GM23338 (cell line): ENCODE measurements at regions not wholly inside any gene's neighbourhood (a gene's known extent, or its start where the extent isn't known, plus 50 kb on each side); places are given as distances from the start of the nearest gene placed in this dataset.

ENCODE experiments used
- ATAC-seq: fragments of 200-7000 bp; cut with Tn5 transposase; 3 replicates; pipeline ENCODE4 v1.9.1; 2020
- DNase-seq: peaks from one replicate; pipeline ENCODE4 v3.0.0-alpha.2; 2015; ENCODE audit warnings: low spot score
- H2AFZ ChIP-seq: fragments of 200-600 bp; sonication (generic); 2 replicates; pipeline ENCODE4 v1.8.0; 2016; ENCODE audit warnings: antibody characterized with exemption, mild to moderate bottlenecking, moderate library complexity
- H3F3A ChIP-seq: fragments of 200-600 bp; sonication (generic); replicated peaks from 2 replicates; pipeline ENCODE4 v1.8.0; 2017; ENCODE audit warnings: antibody characterized with exemption, mixed run types, low read depth
- H3K27ac ChIP-seq: fragments of 200-600 bp; sonication (generic); 2 replicates; pipeline ENCODE4 v1.6.1; 2016; ENCODE audit warnings: low read depth
- H3K27me3 ChIP-seq: fragments of 200-600 bp; sonication (generic); 2 replicates; pipeline ENCODE4 v1.8.0; 2016; ENCODE audit warnings: mild to moderate bottlenecking, mixed run types, moderate library complexity; ENCODE audit not compliant: insufficient read depth
- H3K36me3 ChIP-seq: fragments of 200-600 bp; sonication (generic); 2 replicates; pipeline ENCODE4 v1.8.0; 2016; ENCODE audit warnings: mild to moderate bottlenecking; ENCODE audit not compliant: insufficient read depth
- H3K4me1 ChIP-seq: fragments of 200-600 bp; sonication (generic); 2 replicates; pipeline ENCODE4 v1.8.0; 2016; ENCODE audit warnings: mild to moderate bottlenecking, moderate library complexity; ENCODE audit not compliant: insufficient read depth
- H3K4me2 ChIP-seq: fragments of 200-600 bp; sonication (generic); 2 replicates; pipeline ENCODE4 v1.7.1; 2017; ENCODE audit warnings: mixed run types
- H3K4me3 ChIP-seq: fragments of 200-600 bp; sonication (generic); 2 replicates; pipeline ENCODE4 v1.6.1; 2016; ENCODE audit warnings: mixed run types
- H3K79me2 ChIP-seq: fragments of 200-600 bp; sonication (generic); replicated peaks from 2 replicates; pipeline ENCODE4 v1.8.0; 2017; ENCODE audit warnings: mild to moderate bottlenecking; ENCODE audit not compliant: insufficient read depth
- H3K9me2 ChIP-seq: fragments of 200-600 bp; sonication (generic); 2 replicates; pipeline ENCODE4 v1.8.0; 2017; ENCODE audit not compliant: insufficient read depth
- H4K20me1 ChIP-seq: fragments of 200-600 bp; sonication (generic); replicated peaks from 2 replicates; pipeline ENCODE4 v1.8.0; 2017; ENCODE audit warnings: mild to moderate bottlenecking; ENCODE audit not compliant: insufficient read depth
- H3K27ac Mint-ChIP-seq: 2 replicates; pipeline ENCODE4 v1.8.0; 2020; ENCODE audit warnings: inconsistent platforms, mild to moderate bottlenecking, moderate library complexity, mixed read lengths
- H3K27me3 Mint-ChIP-seq: 3 replicates; pipeline ENCODE4 v1.8.0; 2022; ENCODE audit warnings: low read depth, mild to moderate bottlenecking, moderate library complexity, mixed read lengths, inconsistent platforms; ENCODE audit not compliant: insufficient read depth, poor library complexity
- H3K36me3 Mint-ChIP-seq: 3 replicates; pipeline ENCODE4 v1.8.0; 2021; ENCODE audit warnings: low read depth, mild to moderate bottlenecking, inconsistent platforms, moderate library complexity, mixed read lengths
- H3K4me1 Mint-ChIP-seq: 3 replicates; pipeline ENCODE4 v1.8.0; 2020; ENCODE audit warnings: mild to moderate bottlenecking, inconsistent platforms, mixed read lengths
- H3K4me3 Mint-ChIP-seq: 3 replicates; pipeline ENCODE4 v1.8.0; 2021; ENCODE audit warnings: moderate library complexity, mild to moderate bottlenecking, inconsistent platforms, mixed read lengths
- H3K9me3 Mint-ChIP-seq: 3 replicates; pipeline ENCODE4 v1.8.0; 2020; ENCODE audit warnings: moderate library complexity, mild to moderate bottlenecking, inconsistent platforms, mixed read lengths
- CTCF ChIP-seq, 2 experiments: fragments of 200-600 bp in 1 of 2; sonication (generic) in 1 of 2; conservative IDR thresholded peaks; 2 replicates each; pipeline versions ENCODE4 v1.5.1 to v1.6.1; 2016 to 2017; ENCODE audit warnings: antibody characterized with exemption in 2 of 2, low read depth in 2 of 2, mild to moderate bottlenecking in 2 of 2, moderate library complexity in 1 of 2
- EZH2 ChIP-seq: fragments of 200-600 bp; sonication (generic); IDR thresholded peaks from one replicate; pipeline ENCODE4 v1.8.0; 2017; ENCODE audit warnings: antibody characterized with exemption, mild to moderate bottlenecking, low read depth; ENCODE audit not compliant: unreplicated experiment
- STAT1 ChIP-seq: IDR thresholded peaks from one replicate; pipeline ENCODE4 v1.6.1; 2016; ENCODE audit warnings: antibody characterized with exemption; ENCODE audit not compliant: unreplicated experiment
- ZNF114 ChIP-seq: fragments of 250-450 bp; sonication (Bioruptor Pico); IDR thresholded peaks from 2 replicates; pipeline ENCODE4 v1.5.0; 2020; ENCODE audit warnings: mild to moderate bottlenecking, moderate library complexity

DNA sequence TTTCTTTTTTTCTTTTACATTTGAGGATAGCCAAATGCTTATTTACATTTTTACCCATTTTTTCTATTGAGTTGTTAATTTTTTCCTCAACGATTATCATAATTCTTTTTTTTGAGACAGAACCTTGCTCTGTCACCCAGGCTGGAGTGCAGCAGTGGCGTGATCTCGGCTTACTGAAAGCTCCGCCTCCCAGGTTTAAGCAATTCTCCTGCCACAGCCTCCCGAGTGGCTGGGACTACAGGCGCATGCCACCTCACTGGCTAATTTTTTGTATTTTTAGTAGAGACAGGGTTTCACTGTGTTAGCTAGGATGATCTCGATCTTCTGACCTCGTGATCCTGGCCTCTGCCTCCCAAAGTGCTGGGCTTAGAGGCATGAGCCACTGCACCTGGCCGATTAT lies 208.7 kb downstream of the LIG4 start:
- no peak for ATAC-seq
- peaks cover 10% of the 10 kb centered on the region; the same call in 2 of the 3 replicates for H3K4me1 Mint-ChIP-seq
- peaks cover 2% of the 10 kb centered on the region for H3K27me3 Mint-ChIP-seq
- DNase-seq: peak; percentile 36
- Histone ChIP-seq H2AFZ (no peak overlapping the region), H3K36me3 (no peaks in the 10 kb centered on the region), H3K27me3 (no peaks in the 10 kb centered on the region), H3K4me3 (no peak overlapping the region), H3K79me2 (no peaks in the 10 kb centered on the region), H3K4me1 (peaks cover 24% of the 10 kb centered on the region), H3K27ac (no peak overlapping the region), H3F3A (no peaks in the 10 kb centered on the region), H3K9me2 (peaks cover 3% of the 10 kb centered on the region; the same call in 1 of the 2 replicates), H3K4me2 (no peak overlapping the region), H4K20me1 (no peaks in the 10 kb centered on the region)
- no peaks in the 10 kb centered on the region for H3K36me3 Mint-ChIP-seq
- H3K4me3 Mint-ChIP-seq: no peak overlapping the region
- peaks cover 13% of the 10 kb centered on the region; the same call in 2 of the 3 replicates for H3K9me3 Mint-ChIP-seq
- no peak for TF ChIP-seq CTCF (conservative IDR thresholded peaks at IDR 0.05; ENCODE audit: low read depth in 2 of 2)
- TF ChIP-seq EZH2: no peak
- no peak overlapping the region for H3K27ac Mint-ChIP-seq

DNA sequence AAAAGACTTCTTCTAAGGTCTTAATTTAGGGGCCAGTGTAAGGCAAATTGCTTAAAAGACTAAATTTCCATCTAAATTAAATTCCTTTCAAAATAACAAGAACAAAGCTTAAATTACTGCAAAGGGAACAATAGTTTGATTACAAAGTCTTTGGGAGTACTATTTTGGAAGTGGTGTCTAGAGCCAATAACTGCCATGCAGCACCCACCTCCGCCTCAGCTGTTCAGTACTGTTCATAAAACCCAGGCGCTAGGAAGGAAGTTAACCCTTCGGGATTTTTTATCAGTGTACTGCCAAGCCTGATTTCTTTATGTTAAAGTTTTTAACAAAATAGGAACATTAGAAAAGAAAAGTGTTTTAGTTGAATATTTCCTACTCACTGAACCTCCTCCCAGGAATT lies 210.1 kb downstream of the LIG4 start:
- Histone ChIP-seq H3K4me1 (peaks cover 24% of the 10 kb centered on the region), H3K27me3 (no peaks in the 10 kb centered on the region), H3K9me2 (peaks cover 3% of the 10 kb centered on the region; the same call in 1 of the 2 replicates), H3K36me3 (no peaks in the 10 kb centered on the region), H3F3A (no peaks in the 10 kb centered on the region), H4K20me1 (no peaks in the 10 kb centered on the region), H3K27ac (no peak overlapping the region), H2AFZ (no peak overlapping the region), H3K4me2 (peak overlapping the region; percentile 56), H3K4me3 (peak overlapping the region; percentile 16; the same call in 1 of the 2 replicates), H3K79me2 (no peaks in the 10 kb centered on the region)
- TF ChIP-seq STAT1: no peak
- TF ChIP-seq ZNF114: no peak
- no peak for TF ChIP-seq CTCF (conservative IDR thresholded peaks at IDR 0.05; ENCODE audit: low read depth in 2 of 2)
- ATAC-seq (no peak), DNase-seq (no peak)
- Mint-ChIP-seq H3K4me1 (peaks cover 13% of the 10 kb centered on the region; the same call in 2 of the 3 replicates), H3K4me3 (no peak overlapping the region), H3K27me3 (peaks cover 2% of the 10 kb centered on the region), H3K9me3 (peaks cover 7% of the 10 kb centered on the region; the same call in 1 of the 3 replicates), H3K27ac (no peak overlapping the region), H3K36me3 (no peaks in the 10 kb centered on the region; the same call in 2 of the 3 replicates)

DNA sequence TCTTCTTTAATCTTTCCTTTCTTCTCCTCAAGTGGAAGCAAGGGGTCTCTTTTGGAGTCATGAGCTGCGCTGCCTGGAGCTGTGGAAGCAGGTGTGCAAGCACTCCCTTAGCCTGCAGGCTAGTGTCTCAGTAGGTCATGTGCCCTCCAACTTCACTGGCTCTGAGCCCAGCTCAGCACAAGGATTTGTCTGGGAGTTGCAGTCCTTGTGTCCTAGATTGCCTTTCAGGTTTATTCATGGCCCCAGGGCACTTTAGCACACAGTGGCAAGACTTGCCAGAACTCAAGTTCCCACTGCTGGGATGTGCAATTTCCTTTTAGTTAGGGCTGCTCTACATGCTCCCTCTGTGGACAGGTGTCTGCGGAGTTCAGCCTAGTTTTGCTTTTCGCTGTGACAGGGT lies 211.7 kb downstream of the LIG4 start:
- ATAC-seq (no peak), DNase-seq (no peak)
- Histone ChIP-seq H4K20me1 (no peaks in the 10 kb centered on the region), H3K4me2 (no peak overlapping the region), H3K4me1 (peaks cover 24% of the 10 kb centered on the region), H3K79me2 (no peaks in the 10 kb centered on the region), H3K4me3 (no peak overlapping the region), H3F3A (no peaks in the 10 kb centered on the region), H2AFZ (peak overlapping the region; percentile 86), H3K27me3 (no peaks in the 10 kb centered on the region), H3K27ac (no peak overlapping the region), H3K9me2 (peaks cover 3% of the 10 kb centered on the region), H3K36me3 (no peaks in the 10 kb centered on the region)
- H3K4me1 Mint-ChIP-seq: peaks cover 15% of the 10 kb centered on the region; the same call in 2 of the 3 replicates
- H3K27ac Mint-ChIP-seq: no peak overlapping the region
- no peak overlapping the region for H3K4me3 Mint-ChIP-seq
- peaks cover 2% of the 10 kb centered on the region; the same call in 1 of the 3 replicates for H3K9me3 Mint-ChIP-seq
- H3K36me3 Mint-ChIP-seq: no peaks in the 10 kb centered on the region; the same call in 2 of the 3 replicates
- peaks cover 2% of the 10 kb centered on the region for H3K27me3 Mint-ChIP-seq
- TF ChIP-seq CTCF (conservative IDR thresholded peaks at IDR 0.05; ENCODE audit: low read depth in 2 of 2): no peak
